ENCODE measurements at regions not wholly inside any gene's neighbourhood (a gene's known extent, or its start where the extent isn't known, plus 50 kb on each side); places are given as distances from the start of the nearest gene placed in this dataset.
"Not testable (repeated sequence)": the region's sequence is repeated elsewhere in the genome, so short reads cannot be mapped to it uniquely, and the experiment has no call there.

DNA sequence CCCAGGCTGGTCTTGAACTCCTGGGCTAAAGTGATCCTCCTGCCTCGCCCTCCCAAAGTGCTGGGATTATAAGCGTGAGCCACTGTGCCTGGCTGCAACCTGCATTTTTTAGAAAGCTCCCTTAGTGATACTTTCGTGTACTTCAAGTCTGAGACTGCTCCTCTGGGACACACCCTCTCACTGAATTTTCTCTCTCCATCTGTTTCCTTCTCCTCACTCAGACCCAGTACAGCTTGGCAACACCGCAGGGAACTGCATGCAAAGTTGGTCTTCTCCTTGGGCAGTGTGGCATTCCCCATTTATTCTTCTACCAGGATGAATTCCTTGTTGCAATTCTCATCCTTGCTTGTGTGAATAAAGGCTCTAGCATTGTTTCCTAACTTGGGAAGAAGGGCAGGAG lies 175.9 kb downstream of the LPIN1 start:
- DNase-seq (ENCODE audit: low read depth in 3 of 3), result no peak

- DNase-seq (ENCODE audit: low read depth in 3 of 3), result no peak
Measured at GRCh38 chr2:11923935-11924334, 177.5 kb downstream of the LPIN1 start.

- DNase-seq (ENCODE audit: low read depth in 3 of 3), result no peak
Measured at GRCh38 chr2:11925295-11926066, 179.0 kb downstream of the LPIN1 start.

DNA sequence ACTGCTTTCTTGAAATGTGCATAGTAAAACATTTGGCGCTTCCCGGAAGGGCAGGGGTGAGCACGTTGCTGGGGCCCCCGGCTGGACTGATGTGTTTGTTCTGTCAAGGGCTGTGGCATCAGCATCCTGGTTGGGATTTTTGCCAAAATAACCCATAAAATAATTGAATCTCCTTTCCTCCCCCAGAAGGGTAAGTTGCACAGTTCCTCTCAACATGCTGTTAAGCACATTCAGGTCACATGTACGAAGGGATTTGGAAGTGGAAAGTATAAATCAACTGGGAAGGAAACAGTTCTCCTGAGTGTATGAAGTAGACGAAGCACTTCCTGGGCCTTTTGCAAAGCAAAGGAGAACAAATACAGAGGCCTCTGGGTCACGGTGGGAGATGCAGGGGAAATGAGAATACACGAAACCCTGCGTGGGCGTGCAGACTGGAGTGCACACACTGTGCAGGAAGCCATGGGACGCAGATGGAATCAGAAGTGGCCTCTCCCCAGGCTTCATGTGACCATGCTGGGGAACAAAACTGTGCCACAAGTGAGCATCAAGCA lies 183.9 kb downstream of the LPIN1 start:
- DNase-seq (ENCODE audit: low read depth in 3 of 3), result no peak

GRCh38 chr2:11932048-11932512 lies 185.6 kb downstream of the LPIN1 start:
- no peak for DNase-seq (ENCODE audit: low read depth in 3 of 3)

- no peak for DNase-seq (ENCODE audit: low read depth in 3 of 3)
Measured at GRCh38 chr2:11932962-11933361, 186.5 kb downstream of the LPIN1 start.

DNA sequence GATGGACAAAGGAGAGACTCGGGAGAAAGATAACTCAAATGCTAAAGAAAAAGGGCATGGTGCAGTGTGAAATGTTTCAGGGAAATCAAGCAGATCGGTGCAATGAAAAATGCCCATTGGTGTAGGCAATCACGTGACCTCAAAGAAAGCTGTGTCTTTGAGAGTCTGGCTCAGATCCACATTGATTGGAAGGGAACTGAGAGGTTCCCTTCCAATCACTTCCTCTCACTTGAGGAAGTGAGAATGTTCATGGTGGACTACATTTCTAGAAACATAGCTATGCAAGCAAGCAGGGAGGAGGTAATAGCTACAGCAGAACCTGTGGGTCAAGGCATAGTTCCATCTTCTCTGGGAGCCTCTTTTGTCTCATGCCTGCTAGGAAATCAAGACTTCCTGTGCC lies 187.4 kb downstream of the LPIN1 start:
- no peak for DNase-seq (ENCODE audit: low read depth in 3 of 3)

- no peak for DNase-seq (ENCODE audit: low read depth in 3 of 3)
Measured at GRCh38 chr2:11936761-11937160, 190.3 kb downstream of the LPIN1 start.

DNA sequence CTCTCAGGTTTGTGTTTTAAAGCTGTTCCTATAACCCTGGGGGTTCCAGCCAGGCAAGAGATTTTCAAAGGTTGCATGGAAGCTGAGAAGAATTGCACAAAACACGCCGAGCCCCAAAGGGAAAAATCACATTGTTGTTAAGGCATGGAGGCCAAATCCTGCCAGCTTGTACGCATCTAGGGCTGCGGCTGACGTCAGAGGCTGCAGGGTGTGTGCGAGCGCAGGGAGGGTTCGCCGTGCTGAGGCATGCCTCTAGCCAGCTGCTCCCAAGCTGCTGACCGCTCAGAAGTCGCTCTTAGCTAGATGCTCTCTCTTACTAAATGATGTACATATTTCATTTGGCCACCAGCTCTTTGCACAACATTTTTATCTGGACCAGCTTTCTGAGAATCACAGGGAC lies 191.8 kb downstream of the LPIN1 start:
- DNase-seq (ENCODE audit: low read depth in 3 of 3), result no peak

DNA sequence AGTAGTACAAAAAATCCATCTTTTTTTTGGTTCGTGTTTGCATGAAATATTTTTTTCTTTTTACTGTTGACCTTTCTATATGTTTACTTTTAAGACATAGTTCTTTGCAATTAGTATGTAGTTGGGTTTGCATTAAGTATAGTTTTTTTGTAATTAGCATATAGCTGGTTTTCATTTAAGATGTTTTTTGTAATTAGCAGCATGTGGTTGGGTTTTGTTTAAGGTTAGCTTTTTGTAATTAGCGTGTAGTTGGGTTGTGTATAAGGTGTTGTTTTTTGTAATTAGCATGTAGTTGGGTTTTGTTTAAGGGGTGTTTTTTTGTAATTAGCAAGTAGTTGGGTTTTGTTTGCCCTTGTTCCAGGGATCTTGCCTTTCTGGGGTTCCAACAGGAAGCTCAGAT lies 193.1 kb downstream of the LPIN1 start:
- no peak for DNase-seq (ENCODE audit: low read depth in 3 of 3)

DNA sequence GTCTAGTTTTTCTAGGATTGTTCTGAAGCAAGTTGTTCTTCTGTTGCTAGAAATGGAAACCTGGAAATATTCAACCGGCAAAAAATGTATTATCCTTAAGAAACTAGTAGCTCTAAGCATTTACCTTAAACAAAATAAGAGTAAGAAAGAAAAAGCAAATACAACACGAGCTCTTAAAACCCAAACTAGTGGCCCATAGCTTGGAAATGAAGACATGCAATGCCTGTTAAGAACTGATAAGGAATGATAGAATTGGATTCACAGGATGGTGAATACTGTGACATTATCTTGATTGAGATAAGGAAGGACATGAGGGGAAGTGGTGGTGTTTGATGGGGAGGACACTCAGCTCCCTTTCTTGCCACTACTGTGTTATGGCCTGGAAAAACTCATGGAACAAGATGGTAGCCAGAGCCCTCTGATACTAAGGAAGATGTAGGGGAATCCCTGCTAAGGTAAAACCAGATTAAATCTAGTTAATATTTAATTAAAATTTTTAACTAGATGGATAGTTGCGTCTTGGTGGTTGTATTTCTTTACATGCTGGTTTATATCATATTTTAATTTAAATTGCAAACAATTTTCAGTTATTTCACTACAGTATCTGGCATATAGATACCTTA lies 193.8 kb downstream of the LPIN1 start:
- DNase-seq (ENCODE audit: low read depth in 3 of 3), result no peak

GRCh38 chr2:11940799-11941198 lies 194.4 kb downstream of the LPIN1 start:
- no peak for DNase-seq (ENCODE audit: low read depth in 3 of 3)

DNA sequence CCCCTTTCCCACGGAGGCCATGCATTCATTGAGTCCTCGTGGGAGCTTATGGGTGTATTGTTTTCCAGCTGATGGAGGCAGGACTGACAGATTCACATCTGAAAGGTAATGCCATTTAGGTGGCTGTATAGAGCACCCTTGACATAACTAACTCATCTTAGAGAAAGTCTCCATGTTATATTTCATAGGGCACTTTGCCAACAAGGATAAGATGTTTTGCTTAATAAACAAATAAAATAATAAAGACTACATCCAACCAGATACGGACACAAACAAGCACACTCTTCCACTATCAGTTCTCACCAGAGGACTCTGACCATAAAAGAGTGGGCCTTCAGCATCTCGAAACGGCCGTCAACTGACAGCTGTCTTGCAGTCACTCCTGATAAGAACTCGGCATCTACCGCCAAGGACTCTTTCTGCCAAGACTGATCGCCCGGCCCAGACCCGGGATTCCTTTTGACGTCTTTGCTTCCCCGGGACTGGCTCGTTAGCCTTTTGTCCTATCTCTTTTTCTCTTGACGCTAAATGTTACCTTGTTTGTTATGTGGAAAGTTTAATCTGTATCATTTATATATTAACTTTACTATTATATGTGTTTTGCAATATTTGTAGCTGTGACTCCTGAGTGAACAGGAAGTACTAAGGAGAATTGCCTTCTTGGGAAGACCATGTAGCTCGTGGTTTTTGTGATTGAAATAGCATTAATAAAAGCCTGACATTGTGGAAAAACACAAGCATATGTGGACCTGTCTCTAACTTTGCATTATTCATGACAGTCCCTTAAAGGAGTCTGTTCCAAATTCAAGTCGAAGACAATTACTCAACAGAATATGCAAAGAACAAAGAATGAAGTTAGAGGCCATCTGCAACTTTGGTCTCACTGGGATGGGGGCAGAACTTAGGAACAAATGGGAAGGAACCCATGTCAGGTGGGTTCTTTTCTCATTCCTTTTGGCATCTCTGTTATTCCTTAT lies 195.1 kb downstream of the LPIN1 start:
- DNase-seq (ENCODE audit: low read depth in 3 of 3), result no peak

- no peak for DNase-seq (ENCODE audit: low read depth in 3 of 3)
Measured at GRCh38 chr2:11942178-11942569, 195.7 kb downstream of the LPIN1 start.

DNA sequence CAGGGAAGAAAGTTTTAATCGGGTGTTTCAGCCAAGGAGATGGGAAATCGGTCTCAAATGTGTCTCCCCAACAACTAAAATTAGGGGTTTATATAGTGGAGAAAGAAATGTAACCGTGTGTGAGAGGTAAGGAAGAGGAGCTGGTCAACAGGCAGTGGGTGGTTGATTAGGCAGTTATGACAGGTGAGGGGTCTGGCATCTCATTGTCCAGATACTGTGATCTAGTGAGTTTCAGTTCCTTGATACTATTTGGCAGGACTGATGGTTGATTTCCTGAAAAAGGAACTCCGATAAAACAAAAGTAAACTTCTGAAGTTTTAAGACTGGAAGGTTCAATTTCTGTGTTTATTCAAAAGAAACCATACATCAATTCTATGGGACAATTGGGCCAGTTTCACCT lies 197.9 kb downstream of the LPIN1 start:
- DNase-seq (ENCODE audit: low read depth in 3 of 3), result no peak

- no peak for DNase-seq (ENCODE audit: low read depth in 3 of 3)
Measured at GRCh38 chr2:11945139-11946126, 199.0 kb downstream of the LPIN1 start.

DNA sequence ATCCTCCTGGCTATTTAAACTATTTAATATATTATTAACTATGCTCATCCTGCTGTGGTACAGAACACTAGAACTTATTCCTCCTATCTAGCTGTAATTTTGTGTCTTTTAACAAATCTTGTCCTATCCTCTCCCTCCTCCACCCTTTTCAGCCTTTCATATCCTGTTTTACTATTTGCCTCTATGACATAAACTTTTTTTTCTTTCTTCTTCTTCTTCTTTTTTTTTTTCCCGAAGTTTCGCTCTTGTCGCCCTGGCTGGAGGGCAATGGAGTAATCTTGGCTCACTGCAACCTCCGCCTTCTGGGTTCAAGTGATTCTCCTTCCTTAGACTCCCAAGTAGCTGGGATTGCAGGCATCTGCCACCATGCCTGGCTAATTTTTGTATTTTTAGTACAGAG lies 201.5 kb downstream of the LPIN1 start:
- DNase-seq (ENCODE audit: low read depth in 3 of 3), result no peak

DNA sequence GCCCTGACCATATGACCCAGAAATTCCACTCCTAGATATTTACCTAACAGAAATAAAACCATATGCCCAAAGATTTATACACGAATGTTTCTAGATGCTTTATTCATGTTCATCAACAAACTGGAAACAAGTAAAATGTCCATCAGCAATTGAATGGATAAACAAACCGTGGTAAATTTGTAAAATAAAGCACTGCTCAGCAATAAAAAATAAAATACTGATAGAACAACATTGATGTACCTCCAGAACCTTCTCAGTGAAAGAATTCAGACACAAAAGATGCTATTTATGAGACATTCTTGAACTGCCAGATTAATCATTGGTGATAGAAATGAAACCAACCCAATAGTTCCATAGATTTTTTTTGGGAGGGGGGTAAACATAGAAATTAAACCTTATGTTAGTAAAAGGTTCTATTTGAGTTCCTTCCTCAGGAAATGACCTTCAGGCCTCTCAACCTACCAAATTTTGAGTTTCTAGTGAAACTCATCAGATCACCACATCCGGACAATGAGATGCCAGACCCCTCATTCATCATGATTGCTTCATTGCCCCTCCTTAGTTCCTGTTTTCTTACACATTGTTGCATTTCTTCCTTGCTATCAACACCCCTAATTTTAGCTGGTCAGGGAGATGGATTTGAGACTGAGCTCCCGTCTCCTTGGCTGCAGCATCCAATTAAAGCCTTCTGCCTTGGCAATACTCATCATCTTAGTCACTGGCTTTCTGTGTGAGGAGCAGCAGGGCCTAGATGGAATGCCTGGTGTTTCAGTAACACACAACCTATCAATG lies 203.5 kb downstream of the LPIN1 start:
- no peak for DNase-seq (ENCODE audit: low read depth in 3 of 3)

DNA sequence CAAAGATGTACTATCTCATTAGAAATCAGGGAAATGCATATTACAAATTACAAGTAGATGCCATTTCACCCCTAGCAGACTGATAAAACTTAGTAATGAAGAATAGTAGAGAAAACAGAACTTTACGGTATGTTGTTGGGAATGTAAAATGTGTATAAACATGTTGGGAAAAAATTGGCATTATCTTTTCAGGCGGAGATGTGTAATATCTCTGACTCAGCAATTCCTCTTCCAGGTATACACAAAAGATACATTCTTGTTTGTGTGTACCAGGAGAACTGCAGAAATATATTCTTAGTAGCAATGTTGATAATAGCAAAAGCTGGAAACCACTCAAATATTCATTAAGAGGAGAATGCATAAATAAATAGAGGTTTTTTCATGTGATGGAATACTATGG lies 204.5 kb downstream of the LPIN1 start:
- no peak for DNase-seq (ENCODE audit: low read depth in 3 of 3)

DNA sequence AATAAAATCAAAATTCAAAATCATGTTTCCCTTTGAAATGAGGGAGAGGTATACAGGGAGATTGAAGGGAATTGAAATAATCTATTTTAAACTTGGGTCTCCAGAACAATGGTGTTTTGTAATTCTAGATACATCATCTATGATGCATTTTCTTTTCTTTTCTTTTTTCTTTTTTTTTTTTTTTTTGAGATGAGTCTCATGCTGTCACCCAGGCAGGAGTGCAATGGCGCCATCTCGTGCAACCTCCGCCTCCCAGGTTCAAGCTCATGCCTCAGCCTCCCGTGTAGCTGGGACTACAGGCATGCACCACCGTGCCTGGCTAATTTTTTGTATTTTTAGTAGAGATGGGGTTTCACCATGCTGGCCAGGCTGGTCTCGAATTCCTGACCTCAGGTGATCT lies 205.1 kb downstream of the LPIN1 start:
- DNase-seq (ENCODE audit: low read depth in 3 of 3), result not testable (repeated sequence)
